ENCODE measurements at regions not wholly inside any gene's neighbourhood (a gene's known extent, or its start where the extent isn't known, plus 50 kb on each side); places are given as distances from the start of the nearest gene placed in this dataset.
"Not testable (repeated sequence)": the region's sequence is repeated elsewhere in the genome, so short reads cannot be mapped to it uniquely, and the experiment has no call there.

DNA sequence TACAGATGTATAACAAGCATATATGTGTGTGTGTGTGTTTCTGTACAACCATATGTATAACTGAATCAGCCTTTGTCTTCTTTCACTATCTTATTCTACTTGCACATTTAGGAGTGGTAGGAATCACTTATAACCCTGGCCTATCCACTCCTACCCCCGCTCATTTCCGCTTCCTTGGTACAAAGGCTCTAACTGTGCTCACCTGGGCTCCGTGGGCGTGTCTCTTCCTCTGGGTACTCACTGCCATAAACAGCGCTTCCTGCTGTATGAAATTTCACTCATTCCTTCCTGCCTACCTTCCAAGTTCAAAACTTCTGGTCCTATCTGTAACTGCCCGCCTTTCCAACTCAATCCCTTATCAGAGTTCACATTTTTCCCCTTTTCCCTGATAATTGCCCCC lies 815.5 kb downstream of the EPHA4 start:
- DNase-seq, result no peak

DNA sequence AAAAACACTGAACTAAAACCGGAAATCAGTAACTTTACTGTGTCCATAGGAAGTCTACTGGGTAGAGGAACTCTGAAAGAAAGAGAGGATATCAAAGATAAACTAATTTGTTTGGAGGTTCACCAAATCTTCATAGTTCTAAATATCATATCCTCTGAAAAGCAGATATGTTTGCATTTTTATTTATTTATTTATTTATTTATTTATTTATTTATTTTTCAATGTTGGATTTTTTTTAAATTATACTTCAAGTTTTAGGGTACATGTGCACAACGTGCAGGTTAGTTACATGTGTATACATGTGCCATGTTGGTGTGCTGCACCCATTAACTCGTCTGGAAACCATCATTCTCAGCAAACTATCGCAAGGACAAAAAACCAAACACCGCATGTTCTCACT lies 813.7 kb downstream of the EPHA4 start:
- not testable (repeated sequence) for DNase-seq

DNA sequence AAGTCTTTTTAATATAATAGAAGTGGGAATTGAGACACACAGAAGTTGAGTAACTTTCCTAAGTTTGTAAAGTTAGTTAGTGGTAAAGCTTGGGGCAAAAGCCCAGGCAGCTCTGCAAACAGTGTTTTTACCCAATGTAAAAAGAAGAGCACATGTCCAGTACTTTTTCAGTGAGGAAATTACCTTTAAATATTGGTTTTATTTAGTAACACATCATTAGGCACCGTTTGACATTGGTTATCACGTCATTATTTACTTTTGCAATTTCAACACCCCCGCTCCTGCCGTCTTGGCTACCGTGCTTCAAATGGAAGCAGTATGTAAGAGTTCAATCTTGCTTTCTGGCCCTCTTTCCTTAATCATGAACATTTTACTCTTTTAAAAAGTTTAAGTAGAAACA lies 807.9 kb downstream of the EPHA4 start:
- no peak for DNase-seq

DNA sequence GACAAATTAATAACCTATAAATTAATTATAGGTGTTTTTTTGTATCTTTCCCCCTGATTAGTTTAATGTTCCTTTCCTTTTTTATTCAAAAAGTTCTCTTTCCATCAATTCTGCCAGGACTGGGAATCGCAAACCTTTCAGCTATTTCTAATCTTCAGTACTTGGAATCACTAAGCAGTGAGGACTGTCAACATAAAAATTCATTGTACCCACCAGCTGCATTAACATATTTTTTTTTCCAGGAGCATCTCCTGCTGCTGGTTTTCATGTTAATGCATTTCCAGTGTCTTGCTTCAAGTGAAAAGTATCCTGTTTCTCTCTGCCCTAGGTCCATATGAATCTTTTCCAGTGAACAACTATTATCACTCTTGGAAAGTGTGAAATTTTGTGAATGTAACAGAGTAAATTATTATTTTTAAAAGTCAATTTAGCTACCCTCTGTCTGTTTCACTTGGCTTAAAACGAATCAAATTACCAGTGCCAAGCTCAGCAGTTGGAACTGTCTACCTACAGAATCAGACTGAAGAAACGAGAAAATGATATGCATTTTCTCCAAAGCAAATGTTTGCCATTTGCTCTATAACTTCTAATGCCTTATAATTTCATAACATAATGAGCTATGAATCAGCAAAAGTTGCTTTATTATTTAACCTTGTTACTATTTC lies 804.4 kb downstream of the EPHA4 start:
- DNase-seq, result no peak

DNA sequence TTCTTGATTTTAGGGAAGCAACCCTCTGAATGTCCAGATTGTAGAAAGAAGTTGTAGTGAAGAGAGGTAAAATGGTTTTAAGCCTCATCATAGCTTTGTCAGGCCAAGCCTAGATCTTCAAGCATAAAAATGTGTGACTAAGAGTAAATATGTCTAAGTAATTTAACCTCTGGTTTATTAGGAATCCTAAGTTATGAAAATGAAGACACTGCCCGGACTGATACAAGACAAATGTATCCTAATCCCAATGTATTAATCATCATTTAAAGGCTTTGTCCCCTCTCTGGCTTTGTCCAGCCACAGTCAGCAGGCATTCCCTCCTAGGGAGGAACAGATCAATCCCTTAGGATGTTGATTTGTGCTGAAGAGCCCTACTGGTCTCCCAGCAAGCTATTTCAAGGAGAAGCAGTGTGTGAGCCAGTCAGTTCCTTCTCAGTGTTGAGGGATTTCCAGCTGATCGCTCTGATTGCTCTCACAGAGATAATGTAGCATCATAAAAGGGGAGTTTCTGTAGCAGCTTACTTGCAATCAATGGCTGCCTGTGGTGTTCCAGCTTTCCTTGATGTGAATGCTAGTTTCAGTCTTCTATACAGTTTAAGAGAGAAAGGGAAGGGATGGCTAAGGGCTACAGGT lies 796.1 kb downstream of the EPHA4 start:
- no peak for DNase-seq

DNA sequence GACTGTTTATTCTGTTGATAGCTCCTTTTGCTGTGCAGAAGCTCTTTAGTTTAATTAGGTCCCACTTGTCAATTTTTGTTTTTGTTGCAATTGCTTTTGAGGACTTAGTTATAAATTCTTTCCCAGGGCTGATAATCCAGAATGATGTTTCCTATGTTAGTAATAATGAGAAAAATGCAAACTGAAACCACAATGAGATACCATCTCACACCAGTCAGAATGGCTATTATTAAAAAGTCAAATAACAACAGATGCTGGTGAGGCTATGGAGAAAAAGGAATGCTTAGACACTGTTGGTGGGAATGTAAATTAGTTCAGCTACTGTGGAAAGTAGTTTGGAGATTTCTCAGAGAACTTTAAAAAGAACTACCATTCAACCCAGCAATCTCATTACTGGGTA lies 793.0 kb downstream of the EPHA4 start:
- not testable (repeated sequence) for DNase-seq

DNA sequence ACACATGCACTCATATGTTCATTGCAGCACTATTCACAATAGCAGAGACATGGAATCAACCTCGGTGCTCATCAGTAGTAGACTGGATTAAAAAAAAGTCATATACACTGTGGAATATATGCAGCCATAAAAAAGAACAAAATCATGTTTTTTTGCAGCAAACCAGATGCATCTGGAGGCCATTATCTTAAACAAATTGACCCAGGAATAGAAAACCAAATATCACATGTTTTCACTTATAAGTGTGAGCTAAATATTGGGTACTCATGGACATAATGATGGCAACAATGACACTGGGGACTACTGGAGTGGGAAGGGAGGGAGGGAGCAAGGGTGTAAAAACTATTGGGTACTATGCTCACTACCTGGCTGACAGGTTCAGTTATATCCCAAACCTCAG lies 792.6 kb downstream of the EPHA4 start:
- no peak for DNase-seq

DNA sequence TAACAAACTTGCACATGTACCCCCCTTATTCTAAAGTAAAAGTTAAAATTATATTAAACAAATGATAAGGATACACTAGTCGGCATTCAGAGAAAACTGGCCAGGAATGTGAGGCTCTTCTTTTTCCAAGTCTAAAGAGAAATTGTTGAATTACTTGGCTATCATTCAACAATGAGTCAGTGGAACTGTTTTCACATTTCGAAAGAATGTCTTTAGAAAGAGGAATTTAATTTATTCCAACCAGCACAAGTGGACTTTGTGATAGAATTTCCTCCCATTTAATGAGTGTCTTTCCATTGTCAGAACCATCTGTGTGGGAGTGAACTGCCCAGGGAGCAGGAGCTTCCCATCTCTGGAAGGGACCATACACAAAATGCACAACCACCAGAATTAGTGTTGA lies 792.2 kb downstream of the EPHA4 start:
- no peak for DNase-seq

DNA sequence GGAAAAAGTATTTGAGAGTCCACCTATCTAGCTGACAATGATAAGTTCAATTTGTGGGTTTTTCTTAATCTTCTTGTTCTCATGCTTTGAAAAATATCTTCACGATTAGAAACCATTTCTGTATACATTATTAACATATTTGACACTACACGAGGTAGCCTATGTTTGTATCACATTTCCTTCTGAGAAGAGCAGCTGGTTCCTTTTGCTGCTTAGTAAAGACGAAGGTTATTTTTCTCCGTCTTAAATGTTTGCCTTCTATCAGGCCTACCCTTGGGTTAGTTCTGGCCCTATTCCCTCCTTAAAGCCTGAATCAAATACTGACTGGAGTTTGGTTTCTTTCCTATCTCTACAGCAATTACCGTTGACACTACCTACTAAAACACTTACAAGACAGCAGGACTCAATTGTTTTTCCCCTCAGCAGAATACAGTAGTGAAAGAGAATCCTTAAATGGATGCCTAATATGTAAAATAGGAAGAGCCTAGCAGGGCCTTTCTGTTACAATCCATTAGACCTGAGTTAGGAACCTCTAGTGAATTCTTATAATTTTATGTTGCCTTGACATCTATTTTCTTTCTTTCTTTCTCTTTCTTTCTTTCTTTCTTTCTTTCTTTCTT lies 790.4 kb downstream of the EPHA4 start:
- DNase-seq, result no peak

DNA sequence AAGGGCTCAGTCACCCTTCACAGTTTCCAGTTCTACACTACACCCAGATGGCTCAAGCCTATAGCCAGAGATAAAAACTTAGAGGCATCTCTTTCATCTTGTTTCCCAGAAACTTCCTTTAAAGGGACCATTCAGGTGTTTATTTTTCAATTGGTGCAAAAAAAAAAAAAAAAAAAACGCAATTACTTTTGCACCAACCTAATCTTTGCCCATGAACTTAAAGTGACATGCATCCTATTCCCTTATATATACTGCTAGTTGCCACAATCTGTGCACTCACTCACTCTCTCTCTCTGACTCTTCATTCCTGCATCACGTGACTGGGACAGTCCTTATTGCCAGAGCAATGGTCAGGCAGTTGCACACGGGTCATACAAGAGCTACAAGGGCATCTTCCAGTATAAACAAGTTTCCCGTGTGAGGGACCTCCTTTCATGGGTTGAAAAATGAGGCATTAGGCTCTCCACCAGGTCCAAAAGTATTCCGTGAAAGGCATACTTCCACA lies 789.4 kb downstream of the EPHA4 start:
- no peak for DNase-seq

DNA sequence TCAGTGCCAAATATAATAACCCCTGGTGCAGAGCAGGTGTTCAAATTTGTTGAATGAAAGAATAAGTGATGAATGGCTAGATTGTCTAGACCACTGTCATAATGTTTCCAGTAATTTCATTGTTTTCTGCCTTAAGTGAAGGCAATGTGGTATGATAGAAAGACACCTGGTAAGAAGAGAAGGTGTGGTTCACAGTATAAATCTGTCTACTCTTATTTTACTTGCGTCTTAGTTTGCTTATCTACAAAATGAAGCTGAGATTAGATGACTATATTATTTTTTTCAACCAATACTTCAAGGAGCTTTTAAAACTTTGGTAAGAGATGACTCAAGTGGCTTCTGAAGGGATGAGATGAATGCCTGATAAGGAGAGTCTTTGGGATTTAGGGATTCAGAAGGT lies 788.4 kb downstream of the EPHA4 start:
- DNase-seq, result peak; percentile 36

DNA sequence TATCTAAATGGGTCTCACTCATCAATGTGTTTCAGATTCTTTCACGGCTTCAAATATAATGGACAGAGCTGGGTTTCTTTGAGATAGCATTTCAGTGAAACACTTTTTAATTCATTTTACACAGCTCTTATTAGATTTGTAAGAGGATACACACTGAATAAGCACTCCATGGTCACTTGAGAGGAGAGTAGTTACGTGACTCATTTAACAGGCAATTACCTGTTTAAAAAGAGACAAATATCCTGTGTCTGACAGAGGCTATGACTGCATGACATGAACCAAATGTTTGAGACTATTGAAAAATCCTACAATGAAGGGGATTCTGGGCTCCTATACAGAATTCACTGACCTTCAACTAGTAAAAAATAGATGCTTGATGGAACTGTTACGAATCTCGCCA lies 786.9 kb downstream of the EPHA4 start:
- DNase-seq, result peak; percentile 77

DNA sequence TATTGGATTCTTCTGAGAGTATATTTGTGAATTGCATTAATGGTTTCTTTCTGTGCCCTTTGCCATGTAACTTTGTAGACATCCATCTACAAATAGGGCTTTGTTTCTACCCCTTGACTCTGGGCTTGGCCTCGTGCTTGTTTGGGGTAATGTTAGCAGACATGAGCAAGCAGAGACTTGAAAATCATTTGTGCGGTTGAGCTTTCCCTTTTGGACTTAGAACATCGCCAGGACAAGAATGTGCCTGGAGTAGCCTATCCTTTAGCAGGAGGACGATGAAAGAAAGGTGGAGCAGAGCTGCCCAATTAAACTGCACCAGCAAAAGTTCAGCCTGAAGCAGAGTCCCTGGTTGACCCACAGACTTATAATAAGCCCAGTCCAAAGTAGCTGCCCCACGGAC lies 785.9 kb downstream of the EPHA4 start:
- no peak for DNase-seq

DNA sequence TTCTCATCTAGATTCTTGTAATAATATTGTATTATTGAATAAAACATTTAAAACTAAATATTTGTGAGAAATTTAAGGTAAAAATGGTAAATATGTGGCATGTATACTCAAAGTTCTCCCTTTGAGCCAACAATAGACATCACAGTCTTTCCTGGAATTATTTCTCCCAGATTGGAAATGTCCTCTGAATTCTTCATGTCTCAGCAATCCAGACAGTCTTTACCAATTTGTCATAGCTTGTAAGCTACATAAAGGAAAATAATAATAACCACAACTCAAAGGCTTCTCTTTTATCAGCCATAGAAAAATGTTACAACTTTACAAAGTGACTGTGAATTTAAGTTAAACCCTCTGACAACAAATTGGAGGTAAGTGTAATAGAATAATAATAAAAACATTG lies 784.9 kb downstream of the EPHA4 start:
- no peak for DNase-seq

DNA sequence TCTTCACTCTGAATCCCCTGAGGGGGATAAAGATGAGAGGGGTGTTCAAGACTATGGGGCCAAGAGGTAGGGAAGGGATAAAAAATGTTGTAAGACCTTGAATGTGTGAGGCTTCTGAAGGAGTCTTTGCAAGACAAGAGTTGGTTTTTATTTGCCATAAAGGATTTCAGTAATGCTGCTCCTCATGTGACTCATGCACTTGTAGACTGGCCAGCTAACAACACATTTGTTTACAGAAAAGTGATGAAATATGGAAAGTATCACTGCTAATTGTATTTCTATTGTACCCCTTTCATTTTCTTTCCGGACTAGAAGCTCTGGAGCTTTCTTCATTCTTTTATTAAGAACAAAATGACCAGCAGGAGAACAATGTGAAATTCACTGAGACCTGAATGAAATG lies 782.1 kb downstream of the EPHA4 start:
- no peak for DNase-seq

DNA sequence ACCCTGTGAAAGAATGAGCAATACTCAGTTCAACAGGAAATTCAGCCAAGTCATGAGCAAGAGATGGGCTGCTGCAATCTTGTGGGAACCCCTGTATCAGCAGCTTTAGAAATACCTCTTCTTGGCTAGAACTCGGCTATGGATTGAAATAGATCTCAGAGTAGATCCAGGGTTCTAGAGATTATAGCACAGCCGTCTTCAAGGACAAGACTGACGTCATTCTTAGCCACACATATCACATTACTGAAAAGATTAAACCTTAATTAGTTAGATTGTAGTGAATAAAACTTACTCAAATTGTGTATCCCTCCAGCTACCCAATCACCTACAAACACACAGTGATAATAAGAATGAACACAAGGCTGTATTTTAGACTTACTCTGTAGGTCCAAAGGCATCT lies 776.4 kb downstream of the EPHA4 start:
- no peak for DNase-seq

DNA sequence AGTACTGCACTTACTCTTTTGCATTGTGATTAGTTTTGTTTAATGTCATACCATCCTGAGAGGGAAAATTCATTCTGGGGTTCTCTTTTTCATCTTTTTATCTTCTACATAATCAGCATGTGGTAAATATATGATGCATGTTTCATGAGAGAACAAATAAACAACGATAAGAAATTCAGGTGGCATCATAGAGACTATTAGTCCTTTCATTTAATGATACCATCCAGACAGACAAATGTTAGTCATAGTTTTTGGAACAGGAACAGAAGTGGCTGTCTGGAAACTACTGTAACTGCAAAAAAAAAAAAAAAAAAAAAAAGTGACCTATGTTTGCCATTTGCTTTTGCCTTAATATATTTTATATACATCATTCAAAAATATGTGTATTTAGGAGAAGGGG lies 761.0 kb downstream of the EPHA4 start:
- no peak for DNase-seq

DNA sequence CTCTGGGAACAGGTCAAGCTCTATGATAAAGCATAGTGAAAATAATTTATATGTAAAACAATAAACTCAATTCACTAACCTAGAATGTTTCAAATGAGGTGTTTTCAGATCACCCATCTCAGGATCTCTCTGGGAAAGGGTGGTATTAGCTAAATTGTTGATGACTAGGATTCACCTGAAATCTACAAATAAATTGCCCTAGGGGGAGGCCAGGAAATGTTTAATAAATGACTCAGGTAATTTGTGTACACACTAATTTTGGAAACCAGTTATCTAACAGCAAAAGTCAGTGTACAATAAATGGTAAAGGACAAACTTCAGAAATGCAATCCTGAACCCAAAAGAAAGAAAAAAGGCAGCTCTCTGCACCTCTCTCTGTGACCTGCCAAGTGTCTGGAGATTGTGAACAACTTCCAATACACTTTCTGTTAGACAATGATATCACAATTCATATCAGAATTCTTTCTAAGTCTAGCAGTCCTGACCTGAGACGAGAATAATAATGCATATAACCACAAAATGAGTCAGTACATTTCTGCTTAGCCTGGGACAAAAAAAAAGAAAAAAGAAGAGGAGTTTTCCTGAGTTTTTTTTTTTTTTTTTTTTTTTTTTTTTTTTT lies 760.0 kb downstream of the EPHA4 start:
- DNase-seq, result no peak

DNA sequence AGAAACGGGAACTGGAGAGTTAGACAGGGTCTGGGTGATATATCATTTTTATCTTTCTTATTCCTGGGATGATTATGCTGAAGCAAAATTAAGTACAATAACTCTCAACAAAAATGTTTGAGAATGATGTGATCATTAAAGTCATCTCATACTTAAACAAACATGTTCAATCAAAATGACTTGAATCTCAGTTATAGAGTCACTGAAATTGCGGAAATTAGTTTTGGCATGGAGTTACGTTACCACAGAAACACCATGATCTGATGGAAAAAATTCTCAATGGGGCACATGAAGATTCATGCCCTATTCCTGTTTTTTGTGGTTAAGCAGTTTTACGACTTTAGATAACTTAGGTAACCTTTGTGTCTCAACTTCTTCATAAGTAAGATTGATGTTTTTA lies 757.7 kb downstream of the EPHA4 start:
- DNase-seq, result no peak

DNA sequence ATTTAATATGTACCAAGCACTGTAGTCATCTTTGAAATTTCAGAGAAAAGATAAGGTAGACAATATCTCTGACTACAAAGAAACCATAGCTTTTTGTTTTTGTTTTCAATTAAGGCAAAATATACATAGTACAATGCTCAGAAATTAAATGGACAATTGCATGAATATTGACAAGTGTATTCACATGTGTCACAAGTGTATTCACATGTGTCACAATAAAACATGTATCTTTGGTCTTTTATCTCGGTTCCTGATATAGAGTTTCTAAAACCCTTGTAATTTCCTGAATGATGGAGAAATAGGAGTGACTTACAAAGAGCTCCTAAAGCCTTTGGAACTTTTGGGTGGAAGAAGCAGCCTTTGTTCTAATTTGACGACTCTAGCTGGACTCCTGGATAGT lies 756.4 kb downstream of the EPHA4 start:
- DNase-seq, result no peak

DNA sequence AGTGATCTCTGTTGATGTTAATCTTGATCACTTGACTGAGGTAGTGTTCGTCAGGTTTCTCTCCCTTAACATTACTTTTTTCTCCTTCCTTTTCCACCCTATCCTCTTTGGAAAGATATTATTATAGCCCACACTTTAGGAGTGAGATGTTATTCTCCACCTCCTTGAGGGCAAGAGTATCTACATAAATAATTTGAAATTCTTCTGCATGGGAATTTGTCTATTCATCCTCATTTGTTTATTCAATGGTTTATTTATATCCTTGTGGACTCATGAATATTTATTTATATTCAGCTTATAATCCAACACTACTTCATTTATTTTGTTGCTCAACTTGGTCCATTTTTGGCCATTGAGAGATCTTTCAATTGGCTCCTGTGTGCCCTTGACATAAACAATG lies 750.4 kb downstream of the EPHA4 start:
- DNase-seq, result no peak

DNA sequence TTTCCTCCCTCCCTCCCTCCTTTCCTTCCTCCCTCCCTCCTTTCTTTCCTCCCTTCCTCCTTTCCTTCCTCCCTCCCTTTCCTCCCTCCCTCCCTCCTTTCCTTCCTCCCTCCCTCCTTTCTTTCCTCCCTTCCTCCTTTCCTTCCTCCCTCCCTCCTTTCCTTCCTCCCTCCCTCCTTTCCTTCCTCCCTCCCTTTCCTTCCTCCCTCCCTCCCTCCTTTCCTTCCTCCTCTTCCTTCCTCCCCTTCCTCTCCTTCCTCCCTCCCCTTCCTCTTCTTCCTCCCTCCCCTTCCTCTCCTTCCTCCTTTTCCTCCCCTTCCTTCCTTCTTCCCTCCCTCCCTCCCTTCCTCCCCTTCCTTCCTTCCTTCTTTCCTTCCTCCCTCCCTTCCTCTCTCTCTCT lies 748.5 kb downstream of the EPHA4 start:
- not testable (repeated sequence) for DNase-seq

DNA sequence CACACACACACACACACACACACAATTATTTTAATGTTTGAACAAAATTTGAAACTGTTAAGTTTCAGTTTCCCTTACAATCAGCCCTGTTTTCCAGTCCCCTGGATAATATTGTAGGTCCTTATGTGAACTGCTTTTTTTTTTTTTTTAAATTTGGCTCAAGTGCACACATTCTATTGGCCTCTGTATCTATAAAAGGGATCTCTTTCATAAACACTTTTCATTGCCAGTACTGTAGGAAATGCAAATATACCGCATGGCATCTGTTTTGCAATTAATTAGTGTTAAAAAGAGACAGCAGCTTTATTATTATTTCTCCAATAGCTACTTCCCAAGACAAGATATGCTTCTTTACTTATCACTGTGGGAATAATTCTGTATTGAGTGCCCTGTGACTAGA lies 738.7 kb downstream of the EPHA4 start:
- DNase-seq, result no peak

DNA sequence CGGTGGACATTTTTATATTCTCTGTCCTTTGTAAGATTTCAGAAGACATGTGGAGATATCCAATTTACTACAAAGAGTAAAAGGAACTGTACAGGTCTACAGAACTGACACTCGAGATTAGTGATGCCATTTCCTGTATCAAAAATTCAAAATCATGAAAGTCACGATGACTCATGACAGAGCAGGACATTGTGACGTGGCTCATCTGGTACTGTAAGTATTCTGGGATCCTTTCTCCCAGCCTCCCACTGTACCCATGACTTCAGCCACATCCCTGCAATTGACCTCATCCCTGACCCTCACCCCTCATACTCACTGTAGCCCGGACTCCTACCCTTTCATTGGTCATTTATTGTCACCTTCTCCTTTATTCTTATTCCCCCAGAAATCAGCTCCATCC lies 736.5 kb downstream of the EPHA4 start:
- DNase-seq, result no peak
